GM19395 (cell line): ENCODE measurements at regions not wholly inside any gene's neighbourhood (a gene's known extent, or its start where the extent isn't known, plus 50 kb on each side); places are given as distances from the start of the nearest gene placed in this dataset.
"Not testable (repeated sequence)": the region's sequence is repeated elsewhere in the genome, so short reads cannot be mapped to it uniquely, and the experiment has no call there.

ENCODE experiments used
- ATAC-seq: cut with Tn5 transposase; IDR thresholded peaks from one replicate; pipeline ENCODE4 v1.9.1; 2021; ENCODE audit warnings: mild to moderate bottlenecking, moderate library complexity; ENCODE audit not compliant: unreplicated experiment

DNA sequence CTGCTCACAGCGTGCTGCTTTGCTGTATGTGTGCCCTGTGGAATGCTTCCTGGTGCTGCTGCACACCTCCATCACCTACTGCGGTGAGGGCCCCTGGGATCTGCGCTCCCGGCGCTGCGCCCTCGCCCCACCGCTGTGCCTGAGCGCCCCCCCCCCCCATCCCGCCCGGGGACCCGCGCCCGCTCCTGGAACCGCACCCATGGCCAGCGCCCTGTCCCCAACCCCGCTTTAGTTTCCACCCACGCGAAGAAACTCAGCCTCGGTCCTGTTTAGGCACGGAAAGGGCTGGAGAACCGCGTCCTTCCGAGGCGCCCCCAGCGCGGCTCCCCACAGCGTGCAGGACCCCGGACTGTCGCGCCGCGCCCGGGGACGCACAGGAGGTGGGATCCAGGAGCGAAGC, 265.5 kb downstream of the POTEB3 start:
- not testable (repeated sequence) for ATAC-seq

DNA sequence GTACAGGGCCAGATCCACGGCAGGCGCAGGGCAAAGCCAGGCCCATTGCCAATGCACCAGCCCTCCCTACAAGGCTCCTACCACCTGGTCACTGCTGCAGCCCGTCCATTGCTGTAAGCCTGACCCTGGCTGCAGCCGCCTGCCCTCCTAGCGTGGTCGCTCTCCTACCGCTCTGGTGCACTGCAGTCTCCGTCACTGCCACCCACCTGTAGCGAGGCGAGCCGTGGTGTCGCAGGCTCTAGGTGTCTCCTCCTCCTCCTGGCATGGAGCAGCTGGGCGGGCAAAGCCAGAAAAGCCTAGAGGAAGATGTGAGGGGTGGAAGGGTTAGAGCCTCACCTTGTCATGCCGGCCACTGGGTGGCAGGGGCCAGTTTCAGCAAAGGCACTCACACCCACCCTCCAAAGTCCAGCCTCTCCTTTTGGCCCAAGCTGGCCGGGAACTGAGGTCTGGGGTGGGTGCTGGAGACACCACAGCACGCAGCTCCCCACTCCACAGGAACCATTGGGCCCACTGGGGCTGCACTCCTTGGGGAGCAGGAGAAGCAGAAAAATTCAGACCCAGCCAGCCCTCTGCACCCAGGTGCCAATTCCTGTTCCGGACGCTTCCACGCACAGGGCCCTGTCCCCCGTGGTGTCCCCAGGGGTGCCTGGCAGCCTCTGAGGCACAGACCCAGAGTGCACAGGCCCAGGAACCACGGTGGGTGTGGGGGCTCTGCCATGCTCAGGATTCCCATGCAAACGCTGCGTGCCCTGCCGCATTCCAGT, 285.3 kb upstream of the POTEB2 start:
- ATAC-seq: not testable (repeated sequence)

DNA sequence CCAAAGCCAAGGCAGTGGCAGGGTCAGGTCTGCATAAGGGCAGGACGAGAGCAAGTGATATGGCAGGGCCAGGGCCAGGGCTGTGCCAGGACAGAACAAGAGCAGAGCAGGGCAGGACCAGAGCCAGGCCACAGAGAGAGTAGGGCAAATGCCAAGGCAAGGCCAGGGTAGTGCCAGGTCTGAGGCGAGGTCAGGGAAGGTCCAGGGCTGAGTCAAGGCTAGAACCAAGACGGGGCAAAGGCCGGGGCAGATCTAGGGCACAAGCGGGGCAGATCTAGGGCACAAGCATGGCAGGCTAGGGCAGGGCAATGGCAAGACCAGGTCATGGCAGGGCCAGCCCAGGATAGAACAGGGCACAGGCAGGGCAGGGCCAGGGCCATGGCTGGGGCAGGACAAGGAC, 282.0 kb upstream of the POTEB2 start:
- ATAC-seq: not testable (repeated sequence)

DNA sequence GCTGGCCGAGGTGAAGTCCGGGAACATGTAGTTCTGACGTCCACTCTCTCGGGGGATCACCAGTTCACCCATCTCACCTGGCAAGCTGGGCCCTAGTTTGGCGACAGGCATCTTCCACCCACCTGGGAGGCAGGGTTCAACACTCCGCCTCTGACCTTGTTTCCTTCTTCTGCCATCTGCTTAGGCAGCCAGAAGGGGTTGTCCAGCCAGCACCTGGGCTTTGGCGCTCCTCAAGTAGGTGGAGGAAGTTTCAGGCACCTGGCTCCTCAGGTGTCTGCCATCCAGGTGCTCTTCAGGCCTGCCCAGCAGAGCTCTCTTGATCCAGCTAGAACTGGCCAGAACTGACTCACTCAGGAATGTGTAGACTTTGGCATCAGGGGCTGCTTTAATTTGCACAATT, 267.8 kb upstream of the POTEB2 start:
- ATAC-seq: not testable (repeated sequence)

DNA sequence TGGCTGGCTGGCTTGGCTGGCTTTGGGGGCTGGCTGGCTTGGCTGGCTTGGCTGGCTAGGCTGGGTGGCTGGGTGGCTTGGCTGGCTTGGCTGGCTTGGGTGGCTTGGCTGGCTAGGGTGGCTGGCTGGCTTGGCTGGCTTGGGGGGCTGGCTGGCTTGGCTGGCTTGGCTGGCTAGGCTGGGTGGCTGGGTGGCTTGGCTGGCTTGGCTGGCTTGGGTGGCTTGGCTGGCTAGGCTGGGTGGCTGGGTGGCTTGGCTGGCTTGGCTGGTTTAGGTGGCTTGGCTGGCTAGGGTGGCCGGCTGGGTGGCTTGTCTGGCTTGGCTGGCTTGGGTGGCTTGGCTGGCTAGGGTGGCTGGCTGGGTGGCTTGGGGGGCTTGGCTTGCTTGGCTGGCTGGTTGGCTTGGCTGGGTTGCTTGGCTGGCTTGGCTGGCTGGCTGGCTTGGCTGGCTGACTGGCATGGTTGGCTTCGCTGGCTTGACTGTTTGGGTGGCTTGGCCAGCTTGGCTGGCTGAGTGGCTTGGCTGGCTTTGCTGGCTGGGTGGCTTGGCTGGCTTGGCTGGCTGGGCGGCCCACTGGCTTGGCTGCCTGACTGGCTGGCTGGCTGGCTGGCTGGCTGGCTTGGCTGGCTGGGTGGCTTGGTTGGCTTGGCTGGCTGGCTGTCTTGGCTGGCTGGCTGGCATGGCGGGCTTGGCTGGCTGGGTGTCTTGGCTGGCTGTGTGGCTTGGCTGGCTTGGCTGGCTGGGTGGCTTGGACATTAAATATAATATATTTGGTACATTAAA, 246.3 kb upstream of the POTEB2 start:
- ATAC-seq: not testable (repeated sequence)

DNA sequence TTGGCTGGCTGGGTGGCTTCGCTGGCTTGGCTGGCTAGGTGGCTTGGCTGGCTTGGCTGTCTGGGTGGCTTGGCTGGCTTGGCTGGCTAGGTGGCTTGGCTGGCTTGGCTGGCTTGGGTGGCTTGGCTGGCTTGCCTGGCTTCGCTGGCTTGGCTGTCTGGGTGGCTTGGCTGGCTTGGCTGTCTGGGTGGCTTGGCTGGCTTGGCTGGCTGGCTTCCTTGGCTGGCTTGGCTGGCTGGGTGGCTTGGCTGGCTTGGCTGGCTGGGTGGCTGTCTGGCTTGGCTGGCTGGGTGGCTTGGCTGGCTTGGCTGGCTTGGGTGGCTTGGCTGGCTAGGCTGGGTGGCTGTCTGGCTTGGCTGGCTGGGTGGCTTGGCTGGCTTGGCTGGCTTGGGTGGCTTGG, 245.7 kb upstream of the POTEB2 start:
- not testable (repeated sequence) for ATAC-seq

DNA sequence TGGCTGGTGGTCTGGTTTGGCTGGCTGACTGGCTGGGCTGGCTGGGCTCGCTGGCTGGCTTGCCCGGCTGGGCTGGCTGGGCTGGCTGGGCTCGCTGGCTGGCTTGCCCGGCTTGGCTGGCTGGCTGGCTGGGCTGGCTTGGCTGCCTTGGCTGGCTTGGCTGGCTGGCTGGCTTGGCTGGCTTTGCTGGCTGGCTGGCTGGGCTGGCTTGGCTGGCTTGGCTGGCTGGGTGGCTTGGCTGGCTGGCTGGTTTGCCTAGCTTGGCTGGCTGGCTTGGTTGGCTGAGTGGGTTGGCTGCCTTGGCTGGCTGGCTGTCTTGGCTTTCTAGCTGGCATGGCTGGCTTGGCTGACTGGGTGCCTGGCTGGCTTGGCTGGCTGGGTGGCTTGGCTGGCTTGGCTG, 245.1 kb upstream of the POTEB2 start:
- ATAC-seq: not testable (repeated sequence)

DNA sequence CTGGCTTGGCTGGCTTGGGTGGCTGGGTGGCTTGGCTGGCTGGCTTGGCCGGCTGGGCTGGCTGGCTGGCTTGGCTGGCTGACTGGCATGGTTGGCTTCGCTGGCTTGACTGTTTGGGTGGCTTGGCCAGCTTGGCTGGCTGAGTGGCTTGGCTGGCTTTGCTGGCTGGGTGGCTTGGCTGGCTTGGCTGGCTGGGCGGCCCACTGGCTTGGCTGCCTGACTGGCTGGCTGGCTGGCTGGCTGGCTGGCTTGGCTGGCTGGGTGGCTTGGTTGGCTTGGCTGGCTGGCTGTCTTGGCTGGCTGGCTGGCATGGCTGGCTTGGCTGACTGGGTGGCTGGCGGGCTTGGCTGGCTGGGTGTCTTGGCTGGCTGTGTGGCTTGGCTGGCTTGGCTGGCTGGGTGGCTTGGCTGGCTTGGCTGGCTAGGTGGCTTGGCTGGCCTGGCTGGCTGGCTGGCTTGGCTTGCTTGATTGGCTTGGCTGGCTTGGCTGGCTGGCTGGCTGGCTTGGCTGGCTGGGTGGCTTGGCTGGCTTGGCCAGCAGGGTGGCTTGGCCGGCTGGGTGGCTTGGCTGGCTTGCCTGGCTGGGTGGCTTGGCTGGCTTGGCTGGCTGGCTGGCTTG, 244.2 kb upstream of the POTEB2 start:
- ATAC-seq: not testable (repeated sequence)

DNA sequence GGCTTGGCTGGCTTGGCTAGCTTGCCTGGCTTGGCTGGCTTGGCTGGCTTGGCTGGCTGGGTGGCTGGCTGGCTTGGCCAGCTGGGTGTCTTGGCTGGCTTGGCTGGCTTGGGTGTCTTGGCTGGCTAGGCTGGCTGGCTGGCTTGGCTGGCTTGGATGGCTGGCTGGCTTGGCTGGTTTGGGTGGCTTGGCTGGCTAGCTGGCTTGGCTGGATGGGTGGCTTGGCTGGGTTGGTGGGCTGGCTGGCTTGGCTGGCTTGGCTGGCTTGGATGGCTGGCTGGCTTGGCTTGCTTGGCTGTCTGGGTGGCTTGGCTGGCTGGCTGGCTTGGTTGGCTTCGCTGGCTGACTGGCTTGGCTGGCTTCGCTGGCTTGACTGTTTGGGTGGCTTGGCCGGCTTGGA, 242.3 kb upstream of the POTEB2 start:
- ATAC-seq: not testable (repeated sequence)

DNA sequence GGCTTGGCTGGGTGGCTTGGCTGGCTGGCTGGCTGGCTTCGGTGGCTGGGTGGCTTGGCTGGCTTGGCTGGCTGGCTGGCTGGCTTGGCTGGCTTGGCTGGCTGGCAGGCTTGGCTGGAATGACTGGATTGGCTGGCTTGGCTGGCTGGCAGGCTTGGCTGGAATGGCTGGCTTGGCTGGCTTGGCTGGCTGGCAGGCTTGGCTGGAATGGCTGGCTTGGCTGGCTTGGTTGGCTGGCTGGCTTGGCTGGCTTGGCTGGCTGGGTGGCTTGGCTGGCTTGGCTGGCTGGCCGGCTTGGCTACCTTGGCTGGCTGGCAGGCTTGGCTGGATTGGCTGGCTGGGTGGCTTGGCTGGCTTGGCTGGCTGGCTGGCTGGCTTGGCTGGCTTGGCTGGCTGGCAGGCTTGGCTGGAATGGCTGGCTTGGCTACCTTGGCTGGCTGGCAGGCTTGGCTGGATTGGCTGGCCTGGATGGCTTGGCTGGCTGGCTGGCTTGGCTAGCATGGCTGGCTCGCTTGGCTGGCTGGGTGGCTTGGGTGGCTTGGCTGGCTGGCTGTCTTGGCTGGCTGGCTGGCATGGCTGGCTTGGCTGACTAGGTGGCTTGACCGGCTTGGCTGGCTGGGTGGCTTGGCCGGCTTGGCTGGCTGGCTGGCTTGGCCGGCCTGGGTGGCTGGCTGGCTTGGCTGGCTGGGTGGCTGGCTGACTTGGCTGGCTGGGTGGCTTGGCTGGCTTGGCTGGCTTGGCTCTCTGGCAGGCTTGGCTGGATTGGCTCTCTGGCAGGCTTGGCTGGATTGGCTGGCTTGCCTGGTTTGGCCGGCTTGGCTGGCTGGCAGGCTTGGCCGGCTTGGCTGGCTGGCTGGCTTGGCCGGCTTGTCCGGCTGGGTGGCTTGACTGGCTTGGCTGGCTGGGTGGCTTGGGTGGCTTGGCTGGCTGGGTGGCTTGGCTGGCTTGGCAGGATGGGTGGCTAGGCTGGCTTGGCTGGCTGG, 241.6 kb upstream of the POTEB2 start:
- ATAC-seq: not testable (repeated sequence)

DNA sequence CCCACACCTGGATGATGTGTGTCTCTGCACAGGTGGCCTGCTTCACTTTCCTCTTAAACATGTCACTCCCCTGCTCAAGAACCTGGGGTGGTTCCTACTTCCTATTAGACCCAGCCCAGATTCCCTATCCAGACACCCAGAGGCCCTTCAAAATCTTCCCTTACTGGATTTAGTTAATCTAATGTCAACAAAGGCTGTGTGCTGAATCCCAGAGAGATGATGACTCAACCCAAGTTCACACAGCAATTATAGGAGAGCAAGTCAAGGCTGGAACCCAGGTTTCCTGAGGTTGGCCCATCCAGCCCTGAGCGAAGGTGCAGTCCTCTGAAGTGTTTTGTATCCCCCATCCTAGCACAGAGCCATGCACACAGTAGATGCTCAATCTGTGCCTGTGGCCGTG, 230.5 kb upstream of the POTEB2 start:
- ATAC-seq: not testable (repeated sequence)

DNA sequence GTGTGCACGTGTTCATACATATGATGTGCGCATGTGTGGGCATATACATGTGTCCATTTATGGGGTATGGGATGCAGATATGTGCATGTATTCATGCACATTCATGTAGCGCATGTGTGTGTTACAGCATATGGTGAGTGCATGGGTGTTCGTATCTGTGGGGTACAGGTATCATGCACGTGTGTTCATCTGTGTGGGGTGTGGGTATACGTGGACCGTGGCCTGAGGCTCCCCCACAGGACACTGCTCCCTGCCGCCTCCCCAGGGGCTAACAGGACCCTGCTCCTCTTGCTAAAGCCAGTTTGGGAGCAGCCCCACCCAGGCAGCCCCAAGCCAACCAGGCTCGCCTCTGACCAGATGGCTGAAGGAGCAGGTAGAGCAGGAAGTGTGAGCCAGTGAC, 213.4 kb upstream of the POTEB2 start:
- not testable (repeated sequence) for ATAC-seq

DNA sequence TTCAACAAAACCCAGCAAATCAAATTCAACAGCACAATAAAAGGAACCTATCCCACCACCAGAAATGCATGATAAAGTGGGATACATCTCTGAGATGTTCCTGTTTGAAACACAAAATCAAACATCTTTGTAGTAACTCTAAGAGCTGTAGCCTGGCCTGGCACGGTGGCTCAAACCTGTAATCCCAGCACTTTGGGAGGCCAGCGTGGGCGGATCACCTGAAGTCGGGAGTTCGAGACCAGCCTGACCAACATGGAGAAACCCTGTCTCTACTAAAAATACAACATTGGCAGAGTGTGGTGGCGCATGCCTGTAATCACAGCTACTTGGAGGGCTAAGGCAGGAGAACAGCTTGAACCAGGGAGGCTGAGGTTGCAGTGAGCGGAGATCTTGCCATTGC, 202.8 kb upstream of the POTEB2 start:
- ATAC-seq: not testable (repeated sequence)

DNA sequence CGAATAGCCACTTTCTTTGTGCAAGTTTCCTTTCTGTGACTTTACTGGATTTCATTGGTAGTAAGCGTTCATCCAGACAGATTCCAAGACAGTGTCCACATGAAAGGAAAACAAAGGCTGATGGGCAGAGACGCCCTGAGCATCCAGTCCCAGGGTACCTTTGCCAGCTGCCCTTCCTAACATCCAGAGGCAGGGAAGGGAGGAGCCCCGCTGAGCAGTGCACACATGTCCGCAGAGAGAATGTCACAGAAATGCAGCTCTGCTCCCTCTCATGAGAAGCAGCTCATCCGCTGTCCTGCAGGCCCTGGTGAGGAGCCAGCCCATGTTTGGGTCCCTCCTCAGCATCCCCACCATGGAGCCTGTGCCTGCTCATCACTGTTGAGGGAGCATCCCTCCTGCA, 197.4 kb upstream of the POTEB2 start:
- not testable (repeated sequence) for ATAC-seq

DNA sequence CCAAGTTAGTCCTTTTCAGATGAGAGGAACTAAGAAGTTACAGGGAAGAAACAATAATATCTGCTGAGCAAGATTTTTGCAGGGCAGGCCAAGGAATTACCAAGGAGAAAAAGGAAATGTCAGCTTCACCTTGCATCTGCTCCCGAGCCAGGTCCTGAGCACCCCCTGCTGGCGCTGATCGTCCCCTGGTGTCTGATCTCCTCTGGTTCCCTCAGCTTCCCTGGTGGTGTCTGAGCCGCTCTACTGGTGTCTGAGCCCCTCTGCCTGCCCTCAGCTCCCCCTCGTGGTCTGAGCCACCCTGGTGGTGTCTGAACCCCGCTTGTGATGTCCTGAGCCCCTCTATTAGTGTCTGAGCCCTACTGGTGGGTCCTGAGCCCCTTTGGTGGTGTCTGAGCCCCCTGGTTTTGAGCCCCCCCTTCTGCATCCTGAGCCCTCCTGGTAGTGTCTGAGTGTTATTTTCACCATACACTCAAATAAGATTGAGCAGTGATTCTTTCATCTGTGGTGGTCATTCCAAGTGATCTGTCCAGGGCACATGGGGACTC, 196.6 kb upstream of the POTEB2 start:
- ATAC-seq: not testable (repeated sequence)

DNA sequence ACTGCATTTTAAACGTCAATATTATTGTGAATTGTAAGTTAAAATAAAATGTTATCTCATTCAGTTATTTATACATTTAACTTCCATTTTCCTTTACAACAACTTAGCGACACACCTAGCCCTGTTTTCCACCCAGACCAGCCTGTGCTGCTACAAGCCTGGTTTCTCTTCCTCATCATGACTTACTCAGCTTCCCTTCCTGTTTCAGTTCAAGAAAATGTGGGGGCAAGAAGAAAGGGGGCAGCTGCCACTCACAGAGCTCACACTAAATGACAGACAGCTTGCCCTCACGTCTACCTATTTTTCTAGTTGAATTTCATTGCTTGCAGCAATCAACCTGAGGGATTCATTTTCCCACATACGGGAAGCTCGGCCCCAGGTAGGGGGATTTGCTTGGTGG, 185.8 kb upstream of the POTEB2 start:
- not testable (repeated sequence) for ATAC-seq

DNA sequence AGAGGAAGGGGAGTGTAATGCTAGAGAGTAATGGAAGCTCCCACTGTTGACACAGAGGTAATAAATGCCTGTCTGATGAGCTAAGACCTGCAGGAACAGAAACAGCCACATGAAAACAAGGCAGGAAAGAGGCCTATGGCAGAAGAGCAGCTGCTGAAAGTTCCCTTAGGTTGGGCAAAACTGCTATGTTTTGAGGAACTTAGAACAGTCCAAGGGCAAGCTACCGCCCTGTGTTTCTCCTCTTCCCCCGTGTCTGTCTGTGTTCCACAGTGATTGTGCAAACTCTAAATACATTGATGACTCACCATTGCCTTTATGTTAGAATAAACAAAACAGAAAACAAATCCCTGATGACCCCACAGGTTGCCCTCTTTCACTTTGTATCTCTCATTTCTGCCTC, 165.6 kb upstream of the POTEB2 start:
- not testable (repeated sequence) for ATAC-seq

DNA sequence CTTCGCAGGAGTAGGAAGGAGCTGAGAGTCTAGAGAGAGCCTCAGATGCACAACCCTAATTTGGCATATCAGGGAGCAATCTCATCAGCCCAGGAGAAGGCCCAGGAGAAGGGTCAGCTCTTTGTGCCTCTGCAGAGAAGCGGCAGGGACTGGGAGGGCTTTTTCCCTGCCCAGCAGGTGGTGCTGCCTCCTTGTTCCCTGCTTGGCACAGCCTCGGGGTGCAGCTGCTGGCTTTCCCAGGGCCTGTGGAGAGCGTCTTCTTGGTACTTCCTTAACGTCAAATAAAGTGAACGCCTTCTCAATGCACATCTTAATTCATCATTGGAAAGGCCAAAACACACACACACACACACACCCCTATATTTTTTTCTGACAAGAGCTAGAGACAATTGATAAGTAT, 162.9 kb upstream of the POTEB2 start:
- ATAC-seq: not testable (repeated sequence)

DNA sequence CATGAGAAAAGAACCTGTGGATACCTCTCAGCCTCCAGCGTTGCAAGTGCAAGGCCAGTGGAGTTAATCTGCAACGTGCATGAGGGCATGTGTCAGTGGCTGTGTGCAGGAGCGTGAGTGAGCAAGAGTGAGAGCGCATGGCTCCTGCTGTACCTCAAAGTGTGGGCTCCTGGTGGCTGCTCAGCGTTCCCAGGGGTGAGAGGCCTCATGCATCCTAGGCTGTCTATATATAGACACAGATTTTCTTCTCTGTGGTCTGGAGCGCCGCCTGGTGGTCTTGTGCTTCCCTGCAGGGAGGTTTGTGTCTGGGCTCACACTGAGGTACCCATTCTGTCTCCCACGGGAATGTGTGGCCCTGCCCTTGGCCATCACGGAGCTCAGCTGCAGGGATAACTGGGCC, 161.8 kb upstream of the POTEB2 start:
- not testable (repeated sequence) for ATAC-seq

DNA sequence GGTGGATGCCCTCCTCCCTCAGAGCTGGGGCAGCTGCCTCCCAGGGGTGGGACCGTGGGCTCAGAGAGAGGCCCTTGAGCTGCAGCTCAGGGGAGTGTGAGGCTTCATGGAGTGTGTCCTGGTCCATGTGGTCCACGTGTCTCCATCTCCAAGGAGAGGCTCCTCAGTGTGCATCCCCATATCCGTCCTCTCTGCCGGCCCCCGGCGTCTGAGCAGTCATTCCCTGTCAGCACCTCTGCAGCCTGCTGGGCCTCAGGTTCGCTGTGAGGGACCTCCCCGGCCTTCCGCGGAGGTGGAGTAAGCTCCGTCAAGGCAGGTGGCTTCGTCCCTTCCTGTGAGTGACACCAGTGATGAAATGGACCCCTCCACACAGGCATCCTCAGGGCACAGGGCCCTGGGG, 160.7 kb upstream of the POTEB2 start:
- ATAC-seq: not testable (repeated sequence)
